ENCODE measurements at regions not wholly inside any gene's neighbourhood (a gene's known extent, or its start where the extent isn't known, plus 50 kb on each side); places are given as distances from the start of the nearest gene placed in this dataset.

- H3K27ac Mint-ChIP-seq, result no peak overlapping the region
- no peaks in the 10 kb centered on the region for H3K36me3 Mint-ChIP-seq
- H3K9me3 Mint-ChIP-seq, result peaks cover 6 to 31% (median 9%) of the 10 kb centered on the region in 6 donors
- no peak overlapping the region for H3K4me3 Mint-ChIP-seq
- DNase-seq, result no peak
- no peaks in the 10 kb centered on the region for H3K4me1 Mint-ChIP-seq
- H3K27me3 Mint-ChIP-seq (ENCODE audit: low read depth in 3 of 3), result no peaks in the 10 kb centered on the region
Observed at GRCh38 chr13:34139660-34140227, 321.8 kb downstream of the RFC3 start.

- Mint-ChIP-seq H3K9me3 (peaks cover 4 to 19% (median 9%) of the 10 kb centered on the region in 6 donors), H3K27ac (no peak overlapping the region), H3K4me1 (no peaks in the 10 kb centered on the region), H3K4me3 (no peak overlapping the region), H3K36me3 (no peaks in the 10 kb centered on the region), H3K27me3 (ENCODE audit: low read depth in 3 of 3) (peaks cover 0 to 1% (median 0%) of the 10 kb centered on the region in 3 donors)
- no peak for DNase-seq
Observed at GRCh38 chr13:34143637-34144036, 325.7 kb downstream of the RFC3 start.

GRCh38 chr13:34144142-34144541 lies 326.2 kb downstream of the RFC3 start:
- H3K27me3 Mint-ChIP-seq (ENCODE audit: low read depth in 3 of 3), result peaks cover 0 to 1% (median 0%) of the 10 kb centered on the region in 3 donors
- peaks cover 6 to 14% (median 8%) of the 10 kb centered on the region in 6 donors for H3K9me3 Mint-ChIP-seq
- no peak overlapping the region for H3K27ac Mint-ChIP-seq
- no peak for DNase-seq
- H3K36me3 Mint-ChIP-seq, result no peaks in the 10 kb centered on the region
- H3K4me3 Mint-ChIP-seq, result no peak overlapping the region
- no peaks in the 10 kb centered on the region for H3K4me1 Mint-ChIP-seq

- H3K27ac Mint-ChIP-seq, result no peak overlapping the region
- H3K27me3 Mint-ChIP-seq (ENCODE audit: low read depth in 3 of 3), result peaks cover 0 to 1% (median 0%) of the 10 kb centered on the region in 3 donors
- H3K4me1 Mint-ChIP-seq, result no peaks in the 10 kb centered on the region
- no peaks in the 10 kb centered on the region for H3K36me3 Mint-ChIP-seq
- DNase-seq, result no peak
- H3K9me3 Mint-ChIP-seq, result peaks cover 4 to 14% (median 6%) of the 10 kb centered on the region in 6 donors
- no peak overlapping the region for H3K4me3 Mint-ChIP-seq
Observed at GRCh38 chr13:34145061-34145460, 327.1 kb downstream of the RFC3 start.

GRCh38 chr13:34148359-34148758 lies 330.4 kb downstream of the RFC3 start:
- Mint-ChIP-seq H3K36me3 (no peaks in the 10 kb centered on the region), H3K4me3 (no peak overlapping the region), H3K9me3 (peaks cover 0 to 9% (median 3%) of the 10 kb centered on the region in 6 donors)

GRCh38 chr13:34151885-34152284 lies 333.9 kb downstream of the RFC3 start:
- H3K27me3 Mint-ChIP-seq (ENCODE audit: low read depth in 3 of 3), result peaks cover 0 to 2% (median 1%) of the 10 kb centered on the region in 3 donors
- DNase-seq, result no peak
- H3K4me1 Mint-ChIP-seq, result no peaks in the 10 kb centered on the region
- no peak overlapping the region for H3K4me3 Mint-ChIP-seq
- H3K27ac Mint-ChIP-seq, result no peak overlapping the region
- peaks cover 0 to 10% (median 4%) of the 10 kb centered on the region in 6 donors for H3K9me3 Mint-ChIP-seq
- H3K36me3 Mint-ChIP-seq, result peaks cover 0 to 5% (median 0%) of the 10 kb centered on the region in 3 donors

More at GRCh38 chr13:34148359-34148758, 330.4 kb downstream of the RFC3 start:
- no peaks in the 10 kb centered on the region for H3K4me1 Mint-ChIP-seq
- DNase-seq, result no peak
- peaks cover 0 to 1% (median 0%) of the 10 kb centered on the region in 3 donors for H3K27me3 Mint-ChIP-seq (ENCODE audit: low read depth in 3 of 3)
- H3K27ac Mint-ChIP-seq, result no peak overlapping the region

- Mint-ChIP-seq H3K36me3 (peaks cover 0 to 5% (median 0%) of the 10 kb centered on the region in 3 donors), H3K9me3 (peaks cover 0 to 10% (median 6%) of the 10 kb centered on the region in 6 donors), H3K27me3 (ENCODE audit: low read depth in 3 of 3) (peaks cover 0 to 2% (median 1%) of the 10 kb centered on the region in 3 donors), H3K4me1 (no peaks in the 10 kb centered on the region), H3K4me3 (no peak overlapping the region), H3K27ac (no peak overlapping the region)
- DNase-seq, result no peak
Observed at GRCh38 chr13:34152409-34152808, 334.5 kb downstream of the RFC3 start.

GRCh38 chr13:34152996-34153395 lies 335.0 kb downstream of the RFC3 start:
- Mint-ChIP-seq H3K4me3 (no peak overlapping the region), H3K9me3 (peaks cover 0 to 10% (median 6%) of the 10 kb centered on the region in 6 donors), H3K27me3 (ENCODE audit: low read depth in 3 of 3) (peaks cover 0 to 2% (median 1%) of the 10 kb centered on the region in 3 donors)

GRCh38 chr13:34153428-34154180 lies 335.7 kb downstream of the RFC3 start:
- H3K27me3 Mint-ChIP-seq (ENCODE audit: low read depth in 3 of 3), result peaks cover 0 to 2% (median 0%) of the 10 kb centered on the region in 3 donors
- no peak overlapping the region for H3K27ac Mint-ChIP-seq
- H3K4me1 Mint-ChIP-seq, result no peaks in the 10 kb centered on the region
- peaks cover 0 to 5% (median 0%) of the 10 kb centered on the region in 3 donors for H3K36me3 Mint-ChIP-seq
- H3K4me3 Mint-ChIP-seq, result no peak overlapping the region
- no peak for DNase-seq
- peaks cover 0 to 12% (median 6%) of the 10 kb centered on the region in 6 donors for H3K9me3 Mint-ChIP-seq

More at GRCh38 chr13:34152996-34153395, 335.0 kb downstream of the RFC3 start:
- Mint-ChIP-seq H3K36me3 (peaks cover 0 to 5% (median 0%) of the 10 kb centered on the region in 3 donors), H3K4me1 (no peaks in the 10 kb centered on the region), H3K27ac (no peak overlapping the region)
- no peak for DNase-seq

GRCh38 chr13:34155931-34156607 lies 338.1 kb downstream of the RFC3 start:
- Mint-ChIP-seq H3K4me1 (no peaks in the 10 kb centered on the region), H3K27ac (no peak overlapping the region), H3K9me3 (peaks cover 0 to 25% (median 10%) of the 10 kb centered on the region in 6 donors), H3K36me3 (peaks cover 0 to 5% (median 0%) of the 10 kb centered on the region in 3 donors), H3K27me3 (ENCODE audit: low read depth in 3 of 3) (peaks cover 0 to 2% (median 1%) of the 10 kb centered on the region in 3 donors), H3K4me3 (no peak overlapping the region)
- no peak for DNase-seq

- no peak overlapping the region for H3K27ac Mint-ChIP-seq
- peaks cover 0 to 25% (median 8%) of the 10 kb centered on the region in 6 donors for H3K9me3 Mint-ChIP-seq
- H3K36me3 Mint-ChIP-seq, result peaks cover 0 to 5% (median 0%) of the 10 kb centered on the region in 3 donors
- peaks cover 0 to 2% (median 1%) of the 10 kb centered on the region in 3 donors for H3K27me3 Mint-ChIP-seq (ENCODE audit: low read depth in 3 of 3)
- H3K4me3 Mint-ChIP-seq, result no peak overlapping the region
- DNase-seq, result no peak
- H3K4me1 Mint-ChIP-seq, result no peaks in the 10 kb centered on the region
Observed at GRCh38 chr13:34156841-34157365, 339.0 kb downstream of the RFC3 start.

- Mint-ChIP-seq H3K4me1 (no peaks in the 10 kb centered on the region), H3K4me3 (no peak overlapping the region), H3K27me3 (ENCODE audit: low read depth in 3 of 3) (peaks cover 0 to 1% (median 0%) of the 10 kb centered on the region in 3 donors), H3K27ac (no peak overlapping the region), H3K9me3 (peaks cover 1 to 25% (median 8%) of the 10 kb centered on the region in 6 donors), H3K36me3 (peaks cover 0 to 5% (median 0%) of the 10 kb centered on the region in 3 donors)
- no peak for DNase-seq
Observed at GRCh38 chr13:34159946-34160345, 342.0 kb downstream of the RFC3 start.

GRCh38 chr13:34161931-34162543 lies 344.1 kb downstream of the RFC3 start:
- Mint-ChIP-seq H3K9me3 (peaks cover 0 to 20% (median 6%) of the 10 kb centered on the region in 6 donors), H3K27ac (no peak overlapping the region), H3K4me3 (no peak overlapping the region), H3K36me3 (no peaks in the 10 kb centered on the region), H3K4me1 (no peaks in the 10 kb centered on the region), H3K27me3 (ENCODE audit: low read depth in 3 of 3) (peaks cover 0 to 2% (median 1%) of the 10 kb centered on the region in 3 donors)
- DNase-seq, result no peak

All from immature natural killer cell (primary cell).